ENCODE measurements at regions not wholly inside any gene's neighbourhood (a gene's known extent, or its start where the extent isn't known, plus 50 kb on each side); places are given as distances from the start of the nearest gene placed in this dataset.

GRCh38 chr6:140320081-140321080 is 945.9 kb upstream of the CITED2 start:
- DNase-seq (ENCODE audit: low read depth, low spot score), result no peak
- no CpG with 5 or more reads among the region's 4 CpGs for WGBS (ENCODE audit: insufficient coverage, insufficient read length)
- no peaks in the 10 kb centered on the region for H3K4me1 ChIP-seq (ENCODE audit: control insufficient read depth, insufficient read depth, low read length)
- H3K36me3 ChIP-seq (ENCODE audit: control insufficient read depth, insufficient read depth, low read length), result no peaks in the 10 kb centered on the region
- no peak overlapping the region for H3K27ac ChIP-seq (ENCODE audit: low read length)
- no peaks in the 10 kb centered on the region for H3K27me3 ChIP-seq (ENCODE audit: control insufficient read depth, insufficient read depth, low read length)
- H3K9me3 ChIP-seq (ENCODE audit: control insufficient read depth, insufficient read depth, low read length), result no peaks in the 10 kb centered on the region
- no peak overlapping the region for H3K4me3 ChIP-seq (ENCODE audit: low read length)

- WGBS (ENCODE audit: insufficient coverage, insufficient read length), result no CpG with 5 or more reads among the region's 2 CpGs
- Histone ChIP-seq H3K27ac (ENCODE audit: low read length) (no peak overlapping the region), H3K4me1 (ENCODE audit: control insufficient read depth, insufficient read depth, low read length) (no peaks in the 10 kb centered on the region), H3K36me3 (ENCODE audit: control insufficient read depth, insufficient read depth, low read length) (no peaks in the 10 kb centered on the region), H3K9me3 (ENCODE audit: control insufficient read depth, insufficient read depth, low read length) (no peaks in the 10 kb centered on the region), H3K27me3 (ENCODE audit: control insufficient read depth, insufficient read depth, low read length) (no peaks in the 10 kb centered on the region), H3K4me3 (ENCODE audit: low read length) (no peak overlapping the region)
- no peak for DNase-seq (ENCODE audit: low read depth, low spot score)
Measured at GRCh38 chr6:140319209-140319608, 944.8 kb upstream of the CITED2 start.

DNA sequence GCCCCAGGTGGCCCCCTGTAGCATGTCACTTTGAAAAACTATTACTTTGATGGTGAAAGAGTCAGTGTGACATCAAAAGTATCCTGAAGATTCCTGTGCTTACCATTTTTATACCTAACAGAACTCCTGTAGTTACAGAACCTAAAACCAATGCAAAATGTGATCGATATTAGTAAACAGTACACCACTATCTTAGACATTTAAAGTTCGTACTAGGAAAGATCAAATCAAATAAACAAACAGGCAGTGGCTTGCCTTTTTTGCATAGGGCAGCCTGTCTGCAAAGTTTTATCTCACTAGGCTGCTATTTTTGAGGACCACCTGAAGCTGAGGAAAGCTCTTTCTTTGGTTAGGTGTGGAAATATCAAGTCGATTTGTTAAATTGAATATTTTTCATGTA is 944.0 kb upstream of the CITED2 start:
- no CpG with 5 or more reads among the region's 3 CpGs for WGBS (ENCODE audit: insufficient coverage, insufficient read length)
- no peaks in the 10 kb centered on the region for H3K27me3 ChIP-seq (ENCODE audit: control insufficient read depth, insufficient read depth, low read length)

GRCh38 chr6:140317950-140318349 is 943.5 kb upstream of the CITED2 start:
- Histone ChIP-seq H3K4me1 (ENCODE audit: control insufficient read depth, insufficient read depth, low read length) (no peaks in the 10 kb centered on the region), H3K9me3 (ENCODE audit: control insufficient read depth, insufficient read depth, low read length) (no peaks in the 10 kb centered on the region), H3K36me3 (ENCODE audit: control insufficient read depth, insufficient read depth, low read length) (no peaks in the 10 kb centered on the region), H3K27ac (ENCODE audit: low read length) (no peak overlapping the region), H3K27me3 (ENCODE audit: control insufficient read depth, insufficient read depth, low read length) (no peaks in the 10 kb centered on the region), H3K4me3 (ENCODE audit: low read length) (no peak overlapping the region)
- DNase-seq (ENCODE audit: low read depth, low spot score), result no peak
- WGBS (ENCODE audit: insufficient coverage, insufficient read length), result no CpG with 5 or more reads among the region's 2 CpGs

More for the DNA sequence above, 944.0 kb upstream of the CITED2 start:
- Histone ChIP-seq H3K27ac (ENCODE audit: low read length) (no peak overlapping the region), H3K4me3 (ENCODE audit: low read length) (no peak overlapping the region), H3K4me1 (ENCODE audit: control insufficient read depth, insufficient read depth, low read length) (no peaks in the 10 kb centered on the region), H3K36me3 (ENCODE audit: control insufficient read depth, insufficient read depth, low read length) (no peaks in the 10 kb centered on the region), H3K9me3 (ENCODE audit: control insufficient read depth, insufficient read depth, low read length) (no peaks in the 10 kb centered on the region)
- no peak for DNase-seq (ENCODE audit: low read depth, low spot score)

DNA sequence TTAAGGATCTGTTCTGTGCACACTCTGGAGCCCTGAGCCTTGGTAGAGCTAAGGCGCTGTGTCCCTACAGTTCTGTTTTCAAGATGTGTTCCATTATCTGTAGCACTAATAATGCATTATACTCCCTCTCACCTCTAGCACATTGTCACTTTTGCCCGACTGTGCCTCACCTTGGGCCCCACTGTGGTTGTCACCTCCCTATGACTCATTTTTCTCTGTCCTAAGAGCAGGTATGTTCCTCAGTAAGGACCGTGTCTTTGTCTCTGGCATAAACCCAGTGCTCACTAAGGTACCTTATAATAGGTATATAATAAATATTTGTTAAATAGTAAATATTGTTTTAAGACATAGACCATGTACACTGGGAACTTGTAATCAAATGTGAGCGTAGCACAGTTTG is 942.5 kb upstream of the CITED2 start:
- Histone ChIP-seq H3K4me1 (ENCODE audit: control insufficient read depth, insufficient read depth, low read length) (no peaks in the 10 kb centered on the region), H3K9me3 (ENCODE audit: control insufficient read depth, insufficient read depth, low read length) (no peaks in the 10 kb centered on the region), H3K4me3 (ENCODE audit: low read length) (no peak overlapping the region), H3K27ac (ENCODE audit: low read length) (no peak overlapping the region), H3K27me3 (ENCODE audit: control insufficient read depth, insufficient read depth, low read length) (no peaks in the 10 kb centered on the region), H3K36me3 (ENCODE audit: control insufficient read depth, insufficient read depth, low read length) (no peaks in the 10 kb centered on the region)
- WGBS (ENCODE audit: insufficient coverage, insufficient read length), result no CpG with 5 or more reads among the region's 4 CpGs
- no peak for DNase-seq (ENCODE audit: low read depth, low spot score)

DNA sequence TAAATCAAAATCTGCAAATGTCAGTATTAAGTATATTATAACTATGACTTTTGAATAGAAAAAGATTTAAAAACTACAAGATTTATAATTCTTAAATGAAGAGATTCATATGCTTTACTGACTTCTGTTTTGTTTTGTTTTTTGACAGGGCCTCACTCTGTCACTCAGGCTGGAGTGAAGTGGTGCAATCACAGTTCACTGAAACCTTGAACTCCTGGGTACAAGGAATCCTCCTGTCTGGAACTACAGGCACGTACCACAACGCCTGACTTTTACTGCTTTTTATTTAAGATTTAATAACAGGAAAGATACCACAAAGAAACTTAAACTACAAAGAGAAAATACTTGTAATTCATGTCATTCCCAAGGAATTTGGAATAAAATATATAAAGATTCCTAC is 940.2 kb upstream of the CITED2 start:
- Histone ChIP-seq H3K27ac (ENCODE audit: low read length) (no peak overlapping the region), H3K4me3 (ENCODE audit: low read length) (no peak overlapping the region), H3K27me3 (ENCODE audit: control insufficient read depth, insufficient read depth, low read length) (no peaks in the 10 kb centered on the region), H3K9me3 (ENCODE audit: control insufficient read depth, insufficient read depth, low read length) (no peaks in the 10 kb centered on the region), H3K4me1 (ENCODE audit: control insufficient read depth, insufficient read depth, low read length) (no peaks in the 10 kb centered on the region), H3K36me3 (ENCODE audit: control insufficient read depth, insufficient read depth, low read length) (no peaks in the 10 kb centered on the region)
- DNase-seq (ENCODE audit: low read depth, low spot score), result no peak
- no CpG with 5 or more reads among the region's 2 CpGs for WGBS (ENCODE audit: insufficient coverage, insufficient read length)

GRCh38 chr6:140311146-140311545 is 936.7 kb upstream of the CITED2 start:
- Histone ChIP-seq H3K27me3 (ENCODE audit: control insufficient read depth, insufficient read depth, low read length) (no peaks in the 10 kb centered on the region), H3K36me3 (ENCODE audit: control insufficient read depth, insufficient read depth, low read length) (no peaks in the 10 kb centered on the region), H3K4me3 (ENCODE audit: low read length) (no peak overlapping the region), H3K27ac (ENCODE audit: low read length) (no peak overlapping the region), H3K4me1 (ENCODE audit: control insufficient read depth, insufficient read depth, low read length) (no peaks in the 10 kb centered on the region), H3K9me3 (ENCODE audit: control insufficient read depth, insufficient read depth, low read length) (no peaks in the 10 kb centered on the region)
- DNase-seq (ENCODE audit: low read depth, low spot score), result no peak

GRCh38 chr6:140303218-140303949 is 928.9 kb upstream of the CITED2 start:
- Histone ChIP-seq H3K4me3 (ENCODE audit: low read length) (no peak overlapping the region), H3K4me1 (ENCODE audit: control insufficient read depth, insufficient read depth, low read length) (no peaks in the 10 kb centered on the region), H3K36me3 (ENCODE audit: control insufficient read depth, insufficient read depth, low read length) (no peaks in the 10 kb centered on the region), H3K9me3 (ENCODE audit: control insufficient read depth, insufficient read depth, low read length) (no peaks in the 10 kb centered on the region), H3K27me3 (ENCODE audit: control insufficient read depth, insufficient read depth, low read length) (no peaks in the 10 kb centered on the region), H3K27ac (ENCODE audit: low read length) (no peak overlapping the region)
- DNase-seq (ENCODE audit: low read depth, low spot score), result no peak
- no CpG with 5 or more reads among the region's 8 CpGs for WGBS (ENCODE audit: insufficient coverage, insufficient read length)

DNA sequence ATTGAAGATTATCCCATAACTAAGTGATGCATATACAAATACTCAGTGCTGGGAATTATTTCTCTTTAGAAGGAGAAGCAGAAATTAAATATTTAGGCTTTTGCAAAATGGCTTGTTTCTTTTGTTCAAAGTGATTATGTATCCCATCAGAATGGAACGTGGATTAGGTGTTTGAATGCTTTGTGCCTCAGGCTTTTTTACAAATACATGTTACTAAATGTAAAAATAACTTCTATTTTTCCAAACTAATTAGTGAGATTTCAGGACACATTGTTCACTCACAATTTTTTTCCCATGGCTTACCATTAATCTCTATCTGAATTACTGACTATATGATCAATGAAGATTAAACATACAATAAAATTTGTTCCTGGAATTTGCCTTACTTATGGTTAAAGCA is 925.9 kb upstream of the CITED2 start:
- H3K9me3 ChIP-seq (ENCODE audit: control insufficient read depth, insufficient read depth, low read length), result no peaks in the 10 kb centered on the region
- no peak overlapping the region for H3K4me3 ChIP-seq (ENCODE audit: low read length)
- no peaks in the 10 kb centered on the region for H3K27me3 ChIP-seq (ENCODE audit: control insufficient read depth, insufficient read depth, low read length)
- DNase-seq (ENCODE audit: low read depth, low spot score), result no peak
- no peaks in the 10 kb centered on the region for H3K4me1 ChIP-seq (ENCODE audit: control insufficient read depth, insufficient read depth, low read length)
- WGBS (ENCODE audit: insufficient coverage, insufficient read length), result no CpG with 5 or more reads among the region's 1 CpG
- no peak overlapping the region for H3K27ac ChIP-seq (ENCODE audit: low read length)
- no peaks in the 10 kb centered on the region for H3K36me3 ChIP-seq (ENCODE audit: control insufficient read depth, insufficient read depth, low read length)

GRCh38 chr6:140289186-140289585 is 914.7 kb upstream of the CITED2 start:
- Histone ChIP-seq H3K4me3 (ENCODE audit: low read length) (no peak overlapping the region), H3K27me3 (ENCODE audit: control insufficient read depth, insufficient read depth, low read length) (no peaks in the 10 kb centered on the region), H3K27ac (ENCODE audit: low read length) (no peak overlapping the region), H3K36me3 (ENCODE audit: control insufficient read depth, insufficient read depth, low read length) (no peaks in the 10 kb centered on the region), H3K4me1 (ENCODE audit: control insufficient read depth, insufficient read depth, low read length) (no peaks in the 10 kb centered on the region), H3K9me3 (ENCODE audit: control insufficient read depth, insufficient read depth, low read length) (no peaks in the 10 kb centered on the region)
- no peak for DNase-seq (ENCODE audit: low read depth, low spot score)
- WGBS (ENCODE audit: insufficient coverage, insufficient read length), result no CpG with 5 or more reads among the region's 3 CpGs

Data from iPS DF 6.9 (cell line).